Sigmoid colon (tissue), 6 donors: ENCODE measurements at regions not wholly inside any gene's neighbourhood (a gene's known extent, or its start where the extent isn't known, plus 50 kb on each side); places are given as distances from the start of the nearest gene placed in this dataset.

Source experiments
- DNase-seq: peaks from one replicate; pipeline ENCODE4 v3.0.0-alpha.2; 2019
- H3K27ac ChIP-seq, 4 donors: fragments of 200-600 bp; sonication (generic); one replicate each; pipeline ENCODE4 v1.5.1; 2016 to 2019; ENCODE audit warnings: mild to moderate bottlenecking in 1 of 4
- H3K27me3 ChIP-seq, 3 donors: fragments of 200-600 bp; sonication (generic); one replicate each; pipeline ENCODE4 v1.5.1; 2019; ENCODE audit warnings: mild to moderate bottlenecking in 1 of 3
- H3K36me3 ChIP-seq, 4 donors: fragments of 200-600 bp; sonication (generic); one replicate each; pipeline ENCODE4 v1.5.1; 2016 to 2019
- H3K4me1 ChIP-seq, 4 donors: fragments of 200-600 bp; sonication (generic); one replicate each; pipeline ENCODE4 v1.5.1; 2017 to 2019
- H3K4me3 ChIP-seq, 4 donors: fragments of 200-600 bp; sonication (generic); one replicate each; pipeline ENCODE4 v1.5.1; 2017 to 2019; ENCODE audit warnings: mild to moderate bottlenecking in 2 of 4, moderate library complexity in 1 of 4
- H3K9me3 ChIP-seq, 4 donors: fragments of 200-600 bp in 3 of 4; sonication (generic) in 3 of 4; one replicate each; pipeline versions ENCODE4 v1.5.1 to v1.6.1; 2013 to 2019
- CTCF ChIP-seq, 4 experiments: fragments of 450-650 bp in 3 of 4; fragments of 200-600 bp in 1 of 4; IDR thresholded peaks; one replicate each; pipeline ENCODE4 v1.5.1; 2016 to 2019; ENCODE audit warnings: antibody characterized with exemption in 4 of 4, mild to moderate bottlenecking in 3 of 4, moderate library complexity in 2 of 4
- EP300 ChIP-seq, 4 donors: sonication (generic); formaldehyde crosslinking; IDR thresholded peaks; one replicate each; pipeline ENCODE4 v1.6.1; 2017; ENCODE audit warnings: antibody characterized with exemption in 4 of 4
- POLR2A ChIP-seq, 2 donors: fragments of 450-650 bp; IDR thresholded peaks; one replicate each; pipeline ENCODE4 v1.6.1; 2016; ENCODE audit warnings: antibody characterized with exemption in 2 of 2, mild to moderate bottlenecking in 2 of 2, moderate library complexity in 2 of 2
- POLR2AphosphoS5 ChIP-seq, 4 donors: sonication (generic); formaldehyde crosslinking; IDR thresholded peaks; one replicate each; pipeline ENCODE4 v1.6.1; 2017; ENCODE audit warnings: antibody characterized with exemption in 4 of 4
- WGBS, 2 donors: extraction: QIAGEN DNeasy Blood & Tissue Kit; methylation state at CpG; one replicate each; pipeline ENCODE4 v1.1.7; 2013; 5-methylcytosine and 5-hydroxymethylcytosine counted together
- intact Hi-C: fragments of 100-400 bp; cut with DNase I; formaldehyde crosslinking; loops from one replicate; pipeline ENCODE4 v1.15.1; 2023
- donor health status: healthy with polysubstance abuse.
- donor health status: healthy.

DNA sequence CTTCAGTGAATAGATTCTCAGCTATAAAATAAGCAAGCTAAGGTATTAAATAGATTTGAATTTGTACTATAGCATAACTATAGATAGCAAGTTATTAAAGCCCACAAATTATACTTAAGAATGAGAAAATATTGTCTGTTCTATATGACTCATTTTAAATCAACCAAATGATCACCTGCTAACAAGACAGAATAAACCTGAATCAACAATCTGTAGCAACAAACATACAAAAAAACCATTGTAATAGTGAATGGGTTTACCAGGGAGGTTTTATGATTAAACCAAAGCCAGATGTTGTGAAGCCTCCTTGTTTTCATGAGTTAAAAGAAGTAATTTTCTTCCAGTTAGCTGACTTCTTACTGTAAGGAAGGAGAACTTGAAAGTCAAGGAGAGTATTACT, 71.9 kb upstream of the HTR1B start:
- no peaks in the 10 kb centered on the region for H3K36me3 ChIP-seq
- H3K27me3 ChIP-seq: no peaks in the 10 kb centered on the region
- no peak for TF ChIP-seq CTCF (IDR thresholded peaks at IDR 0.05)
- no peak for TF ChIP-seq POLR2A (IDR thresholded peaks at IDR 0.05)
- no peak for TF ChIP-seq EP300 (IDR thresholded peaks at IDR 0.05)
- TF ChIP-seq POLR2AphosphoS5 (IDR thresholded peaks at IDR 0.05): no peak
- no peak for DNase-seq
- no peaks in the 10 kb centered on the region for H3K9me3 ChIP-seq
- no peak overlapping the region for H3K27ac ChIP-seq
- H3K4me3 ChIP-seq: no peak overlapping the region
- intact Hi-C loops: no loop called here
- H3K4me1 ChIP-seq: no peaks in the 10 kb centered on the region

- 79 to 87% methylated on average over 7 of the region's 7 CpGs for WGBS, 2 donors
- no peaks in the 10 kb centered on the region for H3K9me3 ChIP-seq
- H3K4me1 ChIP-seq: no peaks in the 10 kb centered on the region
- no peak overlapping the region for H3K4me3 ChIP-seq
- no peak for TF ChIP-seq CTCF (IDR thresholded peaks at IDR 0.05)
- TF ChIP-seq EP300 (IDR thresholded peaks at IDR 0.05): no peak
- intact Hi-C loops: no loop called here
- no peaks in the 10 kb centered on the region for H3K27me3 ChIP-seq
- DNase-seq: no peak
- no peaks in the 10 kb centered on the region for H3K36me3 ChIP-seq
- H3K27ac ChIP-seq: no peak overlapping the region
Observed at GRCh38 chr6:77536701-77537100, 73.4 kb upstream of the HTR1B start.

- Histone ChIP-seq H3K27me3 (no peaks in the 10 kb centered on the region), H3K9me3 (no peaks in the 10 kb centered on the region), H3K4me3 (no peak overlapping the region), H3K36me3 (no peaks in the 10 kb centered on the region), H3K27ac (no peak overlapping the region), H3K4me1 (no peaks in the 10 kb centered on the region)
- WGBS, 2 donors: 92 to 94% methylated on average over 4 of the region's 4 CpGs
- no peak for DNase-seq
- intact Hi-C loops: loop anchor here (10.0 kb wide), 1 partner anchor 471 kb away; no protein-coding TSS in a partner anchor
- TF ChIP-seq POLR2AphosphoS5 (IDR thresholded peaks at IDR 0.05): no peak
- TF ChIP-seq POLR2A (IDR thresholded peaks at IDR 0.05): no peak
- TF ChIP-seq CTCF (IDR thresholded peaks at IDR 0.05): no peak
- TF ChIP-seq EP300 (IDR thresholded peaks at IDR 0.05): no peak
Observed at GRCh38 chr6:77543601-77544000, 80.3 kb upstream of the HTR1B start.

- intact Hi-C loops: loop anchor here (10.0 kb wide), 1 partner anchor 467 kb away; no protein-coding TSS in a partner anchor
Observed at GRCh38 chr6:77548190-77548589, 84.9 kb upstream of the HTR1B start.

More at GRCh38 chr6:77548190-77548589, 84.9 kb upstream of the HTR1B start:
- WGBS, 2 donors: 76 to 78% methylated on average over 3 of the region's 3 CpGs
- no peak for DNase-seq
- TF ChIP-seq EP300 (IDR thresholded peaks at IDR 0.05): no peak
- TF ChIP-seq POLR2AphosphoS5 (IDR thresholded peaks at IDR 0.05): no peak
- TF ChIP-seq CTCF (IDR thresholded peaks at IDR 0.05): no peak
- TF ChIP-seq POLR2A (IDR thresholded peaks at IDR 0.05): no peak
- Histone ChIP-seq H3K27ac (no peak overlapping the region), H3K36me3 (no peaks in the 10 kb centered on the region), H3K4me1 (no peaks in the 10 kb centered on the region), H3K4me3 (no peak overlapping the region), H3K9me3 (no peaks in the 10 kb centered on the region), H3K27me3 (no peaks in the 10 kb centered on the region)
